Progenitor cell of endocrine pancreas (in vitro differentiated cells): ENCODE measurements at regions not wholly inside any gene's neighbourhood (a gene's known extent, or its start where the extent isn't known, plus 50 kb on each side); places are given as distances from the start of the nearest gene placed in this dataset.

Source experiments
- DNase-seq: peaks from one replicate; pipeline ENCODE4 v3.0.0; 2021; ENCODE audit warnings: low spot score; ENCODE audit not compliant: unreplicated experiment
- H3K27ac Mint-ChIP-seq: 2 replicates; pipeline ENCODE4 v1.8.0; 2021; ENCODE audit warnings: mild to moderate bottlenecking, moderate library complexity, mixed read lengths
- H3K27me3 Mint-ChIP-seq: 2 replicates; pipeline ENCODE4 v1.8.0; 2021; ENCODE audit warnings: mixed read lengths
- H3K36me3 Mint-ChIP-seq: 2 replicates; pipeline ENCODE4 v1.8.0; 2022; ENCODE audit warnings: mixed read lengths; ENCODE audit not compliant: insufficient read depth
- H3K4me1 Mint-ChIP-seq: 2 replicates; pipeline ENCODE4 v1.8.0; 2021; ENCODE audit warnings: low read depth, mixed read lengths
- H3K4me3 Mint-ChIP-seq: 2 replicates; pipeline ENCODE4 v1.8.0; 2021; ENCODE audit warnings: low read depth, mild to moderate bottlenecking, moderate library complexity, mixed read lengths
- H3K9me3 Mint-ChIP-seq: 2 replicates; pipeline ENCODE4 v1.8.0; 2021; ENCODE audit warnings: low read depth, mixed read lengths
- TF ChIP-seq, protein P1 (sequence below): fragments of 200-600 bp; sonication (generic); IDR thresholded peaks from one replicate; pipeline ENCODE4 v1.5.0; 2021; ENCODE audit warnings: antibody characterized with exemption, mild to moderate bottlenecking; ENCODE audit not compliant: unreplicated experiment

DNA sequence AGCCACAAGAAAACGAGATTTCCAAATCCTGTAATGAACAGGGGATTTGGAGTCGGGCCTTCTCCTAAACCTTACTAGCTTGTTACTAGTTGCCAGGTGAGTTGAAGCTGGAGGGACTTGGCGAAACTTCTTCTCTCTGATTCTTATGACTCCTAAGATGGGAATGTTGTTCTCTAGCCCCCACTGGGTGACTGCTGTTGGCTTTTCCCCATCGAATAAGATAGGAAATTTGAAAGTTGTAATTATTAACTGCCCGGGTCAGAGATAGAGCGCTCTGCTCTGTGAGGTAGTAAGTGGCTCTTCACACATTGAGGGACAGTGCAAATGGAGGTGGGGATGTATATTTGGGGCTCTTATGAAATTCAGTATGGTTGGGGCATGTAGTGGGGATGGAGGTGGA, 111.2 kb upstream of the MBNL2 start:
- TF ChIP-seq, protein P1, sequence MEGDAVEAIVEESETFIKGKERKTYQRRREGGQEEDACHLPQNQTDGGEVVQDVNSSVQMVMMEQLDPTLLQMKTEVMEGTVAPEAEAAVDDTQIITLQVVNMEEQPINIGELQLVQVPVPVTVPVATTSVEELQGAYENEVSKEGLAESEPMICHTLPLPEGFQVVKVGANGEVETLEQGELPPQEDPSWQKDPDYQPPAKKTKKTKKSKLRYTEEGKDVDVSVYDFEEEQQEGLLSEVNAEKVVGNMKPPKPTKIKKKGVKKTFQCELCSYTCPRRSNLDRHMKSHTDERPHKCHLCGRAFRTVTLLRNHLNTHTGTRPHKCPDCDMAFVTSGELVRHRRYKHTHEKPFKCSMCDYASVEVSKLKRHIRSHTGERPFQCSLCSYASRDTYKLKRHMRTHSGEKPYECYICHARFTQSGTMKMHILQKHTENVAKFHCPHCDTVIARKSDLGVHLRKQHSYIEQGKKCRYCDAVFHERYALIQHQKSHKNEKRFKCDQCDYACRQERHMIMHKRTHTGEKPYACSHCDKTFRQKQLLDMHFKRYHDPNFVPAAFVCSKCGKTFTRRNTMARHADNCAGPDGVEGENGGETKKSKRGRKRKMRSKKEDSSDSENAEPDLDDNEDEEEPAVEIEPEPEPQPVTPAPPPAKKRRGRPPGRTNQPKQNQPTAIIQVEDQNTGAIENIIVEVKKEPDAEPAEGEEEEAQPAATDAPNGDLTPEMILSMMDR: no peak
- Mint-ChIP-seq H3K4me1 (peaks cover 43% of the 10 kb centered on the region), H3K36me3 (no peaks in the 10 kb centered on the region), H3K27me3 (peaks cover 41% of the 10 kb centered on the region), H3K27ac (no peak overlapping the region), H3K9me3 (no peaks in the 10 kb centered on the region), H3K4me3 (no peak overlapping the region)
- no peak for DNase-seq

DNA sequence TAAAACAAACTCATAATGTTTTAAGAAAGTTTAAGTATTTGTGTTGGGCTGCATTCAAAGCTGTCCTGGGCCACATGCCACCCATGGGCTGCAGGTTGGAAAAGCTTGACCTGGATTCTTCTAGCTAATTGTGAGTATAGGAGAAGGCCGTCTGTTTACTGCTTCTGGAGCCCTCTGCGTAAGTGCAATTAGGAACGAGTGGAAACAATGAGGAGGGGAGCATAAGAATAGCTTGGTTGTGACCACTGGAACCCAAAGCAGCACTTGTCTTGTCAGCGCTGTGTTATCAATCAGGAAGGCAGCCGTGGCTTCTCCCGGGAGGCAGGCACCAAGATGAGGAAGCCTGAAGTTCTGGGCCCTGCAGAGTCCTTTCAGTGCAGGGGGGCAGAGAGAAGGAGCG, 110.4 kb upstream of the MBNL2 start:
- peaks cover 43% of the 10 kb centered on the region for H3K4me1 Mint-ChIP-seq

DNA sequence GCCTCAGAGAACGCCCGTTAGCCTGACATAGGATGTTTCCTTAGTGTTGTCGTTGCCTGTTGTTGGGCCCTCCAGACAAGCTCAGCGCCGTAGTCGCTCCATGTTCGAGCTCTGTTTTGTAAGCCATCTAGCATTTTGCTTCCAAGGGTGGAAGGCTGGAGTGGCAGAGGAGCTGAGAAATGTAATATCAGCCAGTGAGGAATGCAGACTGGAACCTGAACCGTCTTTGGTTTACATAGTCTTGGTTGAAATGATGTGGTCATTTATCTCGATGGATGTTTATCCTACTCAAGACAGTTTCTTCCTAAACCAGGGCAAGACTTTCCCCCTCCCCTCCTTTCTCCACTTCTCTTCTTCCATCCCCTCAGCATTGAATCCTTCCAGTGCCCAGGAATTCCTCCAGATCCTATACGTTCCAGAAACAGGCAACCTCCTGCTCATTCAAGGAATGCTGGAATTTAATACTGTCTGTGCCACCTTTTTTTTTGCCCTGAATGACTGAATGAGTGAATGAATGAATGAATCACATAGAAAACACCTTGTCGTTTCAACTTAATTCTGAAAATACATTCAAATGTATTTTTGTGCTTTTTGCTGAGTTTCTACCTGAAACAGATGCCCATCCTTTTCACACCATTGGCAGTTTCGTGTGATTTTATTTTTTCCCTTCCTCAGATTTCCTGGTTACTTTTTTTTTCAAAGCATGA, 109.5 kb upstream of the MBNL2 start:
- H3K27ac Mint-ChIP-seq: no peak overlapping the region
- no peak for DNase-seq
- TF ChIP-seq, protein P1: no peak
- no peak overlapping the region for H3K4me3 Mint-ChIP-seq
- no peaks in the 10 kb centered on the region for H3K36me3 Mint-ChIP-seq
- H3K9me3 Mint-ChIP-seq: no peaks in the 10 kb centered on the region
- peaks cover 32% of the 10 kb centered on the region for H3K27me3 Mint-ChIP-seq
- H3K4me1 Mint-ChIP-seq: peaks cover 43% of the 10 kb centered on the region

More for the DNA sequence above, 110.4 kb upstream of the MBNL2 start:
- no peak for DNase-seq
- H3K36me3 Mint-ChIP-seq: no peaks in the 10 kb centered on the region
- TF ChIP-seq, protein P1: no peak
- no peak overlapping the region for H3K4me3 Mint-ChIP-seq
- peaks cover 35% of the 10 kb centered on the region for H3K27me3 Mint-ChIP-seq
- H3K27ac Mint-ChIP-seq: no peak overlapping the region
- H3K9me3 Mint-ChIP-seq: no peaks in the 10 kb centered on the region

DNA sequence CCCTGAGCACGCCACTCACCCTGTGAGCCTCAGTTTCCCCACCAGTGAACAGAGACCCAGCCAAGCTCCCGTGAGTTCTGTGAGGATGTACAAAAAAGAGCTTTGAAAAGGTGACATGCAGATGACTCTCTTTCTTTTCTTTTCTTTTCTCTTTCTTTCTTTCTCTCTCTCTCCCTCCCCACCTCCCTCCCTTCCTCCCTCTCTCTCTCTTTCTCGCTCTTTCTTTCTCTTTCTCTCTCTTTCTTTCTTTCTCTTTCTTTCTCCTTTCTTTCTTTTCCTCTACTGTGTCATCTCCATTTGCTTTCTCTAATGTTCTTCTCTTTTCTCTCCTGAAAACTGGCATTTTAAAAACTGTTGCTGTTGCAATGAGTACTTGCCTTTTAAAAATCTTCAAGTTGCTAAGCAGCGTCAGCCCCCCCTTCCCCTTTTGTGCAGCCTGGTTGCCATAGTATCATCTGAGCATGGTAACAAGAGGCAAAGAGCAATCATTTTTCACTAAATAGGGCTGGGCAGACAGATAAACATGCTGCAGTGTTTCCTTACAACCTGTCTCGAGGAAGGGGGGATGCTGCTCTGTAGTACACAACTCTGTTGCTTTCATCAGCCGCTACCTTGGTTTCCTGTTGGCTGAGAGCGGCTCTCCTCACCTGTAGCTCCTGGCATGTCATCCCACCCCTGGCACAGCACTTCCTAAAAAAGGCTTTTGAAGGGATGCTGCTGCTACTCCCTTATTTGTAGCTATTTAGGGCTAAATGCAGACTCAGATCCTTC, 108.7 kb upstream of the MBNL2 start:
- Mint-ChIP-seq H3K36me3 (no peaks in the 10 kb centered on the region), H3K9me3 (no peaks in the 10 kb centered on the region), H3K27me3 (peaks cover 26% of the 10 kb centered on the region), H3K27ac (no peak overlapping the region), H3K4me1 (peaks cover 43% of the 10 kb centered on the region), H3K4me3 (no peak overlapping the region)
- no peak for DNase-seq
- TF ChIP-seq, protein P1: no peak

DNA sequence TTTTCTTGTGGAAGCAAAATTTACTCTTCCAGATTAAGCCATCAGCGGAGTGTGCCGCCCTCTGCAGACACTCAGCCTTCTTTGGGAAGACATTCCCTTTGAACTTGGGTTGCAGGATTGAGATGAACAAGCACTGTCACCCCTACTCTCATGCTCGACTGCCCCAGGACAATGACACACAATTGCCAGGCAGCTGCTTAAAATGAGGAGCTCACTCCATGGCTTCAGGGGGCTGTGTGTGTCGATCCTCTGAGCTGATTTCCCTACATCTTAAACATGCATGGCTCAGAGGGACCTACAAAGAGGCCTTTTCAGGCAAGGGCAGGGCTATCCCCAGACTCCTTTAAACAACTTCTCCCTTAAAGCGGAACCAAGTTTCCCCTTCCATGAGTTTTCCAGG, 107.5 kb upstream of the MBNL2 start:
- no peak overlapping the region for H3K4me3 Mint-ChIP-seq
- H3K36me3 Mint-ChIP-seq: no peaks in the 10 kb centered on the region
- no peaks in the 10 kb centered on the region for H3K9me3 Mint-ChIP-seq
- H3K27ac Mint-ChIP-seq: no peak overlapping the region
- peaks cover 15% of the 10 kb centered on the region for H3K27me3 Mint-ChIP-seq
- no peak for DNase-seq
- H3K4me1 Mint-ChIP-seq: peaks cover 40% of the 10 kb centered on the region
- TF ChIP-seq, protein P1: no peak
